Frontal cortex (tissue), 1 donor: ENCODE measurements at regions not wholly inside any gene's neighbourhood (a gene's known extent, or its start where the extent isn't known, plus 50 kb on each side); places are given as distances from the start of the nearest gene placed in this dataset. TPM values are rescaled to one million over a fixed set of nuclear protein-coding genes. Genes with fewer than 3 reads are reported as not detected.
A peak's percentile ranks its signal among the peaks of the same experiment; 100 is the strongest.

Experiments
- small RNA-seq: library from RNA; depleted of rRNA; stranded (forward); fragments of <200 nt; gene quantifications from one replicate; pipeline ENCODE3, GENCODE V24; 2014

Small RNA genes lying in the stretch of these regions (small RNA-seq; reads per million reads assigned to genes)
- not detected for gene RF00105
- gene SNORD115-1: 42.0 reads per million, percentile 97 among the genes with 10 or more reads in this experiment
- 1,813 reads per million, percentile 100 among the genes with 10 or more reads in this experiment for gene SNORD115-10
- gene SNORD115-11: 3.8 reads per million, percentile 90 among the genes with 10 or more reads in this experiment
- 0.61 reads per million, percentile 48 among the genes with 10 or more reads in this experiment for gene SNORD115-12
- 54.7 reads per million, percentile 98 among the genes with 10 or more reads in this experiment for gene SNORD115-14
- gene SNORD115-15: 1,072 reads per million, percentile 99 among the genes with 10 or more reads in this experiment
- gene SNORD115-16: 1,088 reads per million, percentile 99 among the genes with 10 or more reads in this experiment
- 5.8 reads per million, percentile 93 among the genes with 10 or more reads in this experiment for gene SNORD115-17
- not detected for gene SNORD115-18
- 0.10 reads per million for gene SNORD115-19
- 65.6 reads per million, percentile 98 among the genes with 10 or more reads in this experiment for gene SNORD115-2
- 218 reads per million, percentile 98 among the genes with 10 or more reads in this experiment for gene SNORD115-20
- 186 reads per million, percentile 98 among the genes with 10 or more reads in this experiment for gene SNORD115-21
- gene SNORD115-22: 8.5 reads per million, percentile 95 among the genes with 10 or more reads in this experiment
- gene SNORD115-23: 429 reads per million, percentile 99 among the genes with 10 or more reads in this experiment
- 5.5 reads per million, percentile 93 among the genes with 10 or more reads in this experiment for gene SNORD115-24
- 4.9 reads per million, percentile 92 among the genes with 10 or more reads in this experiment for gene SNORD115-25
- 2.6 reads per million, percentile 86 among the genes with 10 or more reads in this experiment for gene SNORD115-27
- 0.43 reads per million, percentile 32 among the genes with 10 or more reads in this experiment for gene SNORD115-28
- gene SNORD115-29: 0.08 reads per million
- gene SNORD115-3: 80.0 reads per million, percentile 98 among the genes with 10 or more reads in this experiment
- gene SNORD115-30: 462 reads per million, percentile 99 among the genes with 10 or more reads in this experiment
- gene SNORD115-31: 53.0 reads per million, percentile 98 among the genes with 10 or more reads in this experiment
- gene SNORD115-32: 610 reads per million, percentile 99 among the genes with 10 or more reads in this experiment
- gene SNORD115-33: 560 reads per million, percentile 99 among the genes with 10 or more reads in this experiment
- 675 reads per million, percentile 99 among the genes with 10 or more reads in this experiment for gene SNORD115-34
- gene SNORD115-35: 61.4 reads per million, percentile 98 among the genes with 10 or more reads in this experiment
- gene SNORD115-36: 0.15 reads per million
- gene SNORD115-37: 19.5 reads per million, percentile 97 among the genes with 10 or more reads in this experiment
- gene SNORD115-38: 1,229 reads per million, percentile 99 among the genes with 10 or more reads in this experiment
- gene SNORD115-39: 119 reads per million, percentile 98 among the genes with 10 or more reads in this experiment
- 22.5 reads per million, percentile 97 among the genes with 10 or more reads in this experiment for gene SNORD115-4
- 1,201 reads per million, percentile 99 among the genes with 10 or more reads in this experiment for gene SNORD115-40
- 1,997 reads per million, percentile 100 among the genes with 10 or more reads in this experiment for gene SNORD115-41
- 858 reads per million, percentile 99 among the genes with 10 or more reads in this experiment for gene SNORD115-42
- gene SNORD115-43: 7.0 reads per million, percentile 94 among the genes with 10 or more reads in this experiment
- 1,363 reads per million, percentile 99 among the genes with 10 or more reads in this experiment for gene SNORD115-44
- not detected for gene SNORD115-45
- gene SNORD115-46: not detected
- not detected for gene SNORD115-47
- 206 reads per million, percentile 98 among the genes with 10 or more reads in this experiment for gene SNORD115-5
- gene SNORD115-6: 42.8 reads per million, percentile 97 among the genes with 10 or more reads in this experiment
- not detected for gene SNORD115-7
- 647 reads per million, percentile 99 among the genes with 10 or more reads in this experiment for gene SNORD115-8
- gene SNORD115-9: 2.4 reads per million, percentile 85 among the genes with 10 or more reads in this experiment
- gene SNORD116-1: 2,099 reads per million, percentile 100 among the genes with 10 or more reads in this experiment
- 0.38 reads per million, percentile 25 among the genes with 10 or more reads in this experiment for gene SNORD116-10
- 6.7 reads per million, percentile 94 among the genes with 10 or more reads in this experiment for gene SNORD116-11
- 42.4 reads per million, percentile 97 among the genes with 10 or more reads in this experiment for gene SNORD116-12
- 68.5 reads per million, percentile 98 among the genes with 10 or more reads in this experiment for gene SNORD116-13
- gene SNORD116-14: 1,462 reads per million, percentile 99 among the genes with 10 or more reads in this experiment
- 2,917 reads per million, percentile 100 among the genes with 10 or more reads in this experiment for gene SNORD116-15
- gene SNORD116-16: 8,373 reads per million, percentile 100 among the genes with 10 or more reads in this experiment
- gene SNORD116-17: 12.1 reads per million, percentile 96 among the genes with 10 or more reads in this experiment
- gene SNORD116-18: 4,268 reads per million, percentile 100 among the genes with 10 or more reads in this experiment
- gene SNORD116-19: 3.2 reads per million, percentile 88 among the genes with 10 or more reads in this experiment
- gene SNORD116-2: 1,126 reads per million, percentile 99 among the genes with 10 or more reads in this experiment
- gene SNORD116-22: not detected
- 276 reads per million, percentile 99 among the genes with 10 or more reads in this experiment for gene SNORD116-23
- gene SNORD116-24: 12,122 reads per million, percentile 100 among the genes with 10 or more reads in this experiment
- 1,565 reads per million, percentile 99 among the genes with 10 or more reads in this experiment for gene SNORD116-25
- gene SNORD116-29: 3,124 reads per million, percentile 100 among the genes with 10 or more reads in this experiment
- not detected for gene SNORD116-3
- gene SNORD116-30: not detected
- gene SNORD116-5: not detected
- 612 reads per million, percentile 99 among the genes with 10 or more reads in this experiment for gene SNORD116-6
- not detected for gene SNORD116-7
- 2,649 reads per million, percentile 100 among the genes with 10 or more reads in this experiment for gene SNORD116-8
- not detected for gene SNORD116-9
